ENCODE measurements at regions not wholly inside any gene's neighbourhood (a gene's known extent, or its start where the extent isn't known, plus 50 kb on each side); places are given as distances from the start of the nearest gene placed in this dataset.

- no peak for DNase-seq
Observed at GRCh38 chr18:26741048-26741447, 124.5 kb downstream of the AQP4 start.

DNA sequence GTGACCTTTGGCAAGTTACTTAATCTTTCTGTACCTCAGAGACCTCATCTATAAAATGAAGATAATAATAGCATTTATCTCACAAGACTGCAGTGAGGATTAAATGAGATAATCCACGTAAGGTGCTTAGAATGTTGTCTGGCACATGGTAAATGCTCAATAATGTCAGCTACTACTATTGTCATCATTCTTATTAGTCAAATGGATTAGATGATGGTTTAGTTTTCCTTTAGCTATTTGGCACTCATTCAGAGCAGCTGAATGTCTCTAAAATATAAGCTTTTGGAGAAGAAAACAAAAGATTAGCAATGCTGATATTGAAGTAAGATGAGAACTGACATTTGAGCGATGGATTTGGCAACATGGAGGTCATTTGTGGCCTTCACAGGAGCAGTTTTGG, 125.1 kb downstream of the AQP4 start:
- no peak for DNase-seq

DNA sequence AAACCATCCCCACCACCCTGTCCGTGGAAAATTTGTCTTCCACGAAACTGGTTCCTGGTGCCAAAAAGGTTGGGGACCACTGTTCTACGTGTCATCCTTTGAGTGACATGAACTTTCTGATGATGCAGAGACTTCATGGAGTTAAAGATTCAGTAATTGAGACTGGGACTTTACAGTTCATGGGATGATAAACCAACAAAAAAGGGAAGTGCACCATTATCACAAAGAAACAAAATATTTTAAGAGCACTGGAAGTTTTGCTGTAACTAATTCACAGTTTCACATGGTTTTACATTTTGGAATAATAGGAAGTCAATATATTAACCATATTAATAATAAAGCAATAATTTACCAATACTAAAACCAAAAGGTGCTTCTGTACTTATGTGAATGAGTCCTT, 126.8 kb downstream of the AQP4 start:
- no peak for DNase-seq

GRCh38 chr18:26736301-26736700, 129.2 kb downstream of the AQP4 start:
- no peak for DNase-seq

DNA sequence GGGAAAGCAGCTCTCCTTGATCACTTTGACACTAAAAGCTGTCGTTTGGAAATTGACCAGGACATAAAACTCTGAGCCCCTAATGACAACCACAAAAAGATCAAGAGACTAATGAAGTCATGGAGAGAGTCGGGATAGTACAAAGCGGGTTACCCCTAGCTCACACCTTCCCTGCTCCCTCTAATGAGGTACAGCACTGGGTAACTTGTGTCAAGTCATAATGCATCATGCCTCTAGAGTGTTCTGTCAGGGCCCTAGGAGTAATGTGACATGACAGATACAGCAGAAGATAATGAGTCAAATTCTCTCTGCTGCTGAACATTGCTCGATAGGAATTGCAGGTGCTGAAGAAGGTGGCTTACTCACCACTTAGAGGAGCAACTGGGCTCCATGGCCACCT, 130.7 kb downstream of the AQP4 start:
- DNase-seq: no peak

DNA sequence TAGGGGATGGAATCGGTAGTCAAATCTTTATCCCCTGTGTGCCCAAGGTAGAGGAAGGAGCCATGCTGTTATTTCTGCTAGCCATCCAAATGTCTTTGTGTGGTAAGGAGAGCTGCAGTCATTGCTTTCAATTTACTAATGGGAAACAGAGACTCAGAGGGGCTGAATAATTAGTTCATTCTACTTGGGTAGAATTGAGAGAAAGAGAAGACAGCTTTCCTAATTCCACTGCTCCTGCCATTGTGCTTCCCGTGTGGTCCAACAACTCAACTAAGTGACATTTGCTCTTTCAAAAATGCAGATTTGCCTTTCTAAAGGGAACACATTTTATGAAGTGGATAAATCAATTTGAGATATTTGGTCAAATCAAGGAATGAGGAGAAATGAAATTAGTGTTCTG, 136.1 kb downstream of the AQP4 start:
- no peak for DNase-seq

GRCh38 chr18:26729008-26729407, 136.5 kb downstream of the AQP4 start:
- no peak for DNase-seq

GRCh38 chr18:26723981-26724380, 141.5 kb downstream of the AQP4 start:
- DNase-seq: no peak

- DNase-seq: no peak
Observed at GRCh38 chr18:26722565-26722931, 143.0 kb downstream of the AQP4 start.

GRCh38 chr18:26721854-26722564, 143.5 kb downstream of the AQP4 start:
- no peak for DNase-seq

DNA sequence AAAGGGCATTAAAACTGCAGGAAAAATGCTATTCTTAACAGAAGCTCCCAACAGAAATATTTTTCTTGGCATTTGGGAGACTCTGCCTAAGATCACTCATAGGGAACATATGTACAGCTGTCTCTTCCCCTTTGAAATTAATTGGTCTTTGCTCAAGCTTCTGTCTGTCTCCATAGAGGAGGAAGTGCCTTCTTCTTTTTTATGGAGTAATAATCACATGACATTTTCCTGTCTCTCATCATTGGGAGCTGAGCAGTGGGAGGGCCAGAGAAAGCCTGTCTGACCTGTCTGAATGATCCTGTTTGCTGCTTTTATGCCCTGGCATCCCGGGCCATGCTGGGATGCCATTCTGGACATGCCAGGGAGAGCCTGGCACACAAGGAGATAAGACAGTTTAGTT, 145.6 kb downstream of the AQP4 start:
- DNase-seq: no peak

DNA sequence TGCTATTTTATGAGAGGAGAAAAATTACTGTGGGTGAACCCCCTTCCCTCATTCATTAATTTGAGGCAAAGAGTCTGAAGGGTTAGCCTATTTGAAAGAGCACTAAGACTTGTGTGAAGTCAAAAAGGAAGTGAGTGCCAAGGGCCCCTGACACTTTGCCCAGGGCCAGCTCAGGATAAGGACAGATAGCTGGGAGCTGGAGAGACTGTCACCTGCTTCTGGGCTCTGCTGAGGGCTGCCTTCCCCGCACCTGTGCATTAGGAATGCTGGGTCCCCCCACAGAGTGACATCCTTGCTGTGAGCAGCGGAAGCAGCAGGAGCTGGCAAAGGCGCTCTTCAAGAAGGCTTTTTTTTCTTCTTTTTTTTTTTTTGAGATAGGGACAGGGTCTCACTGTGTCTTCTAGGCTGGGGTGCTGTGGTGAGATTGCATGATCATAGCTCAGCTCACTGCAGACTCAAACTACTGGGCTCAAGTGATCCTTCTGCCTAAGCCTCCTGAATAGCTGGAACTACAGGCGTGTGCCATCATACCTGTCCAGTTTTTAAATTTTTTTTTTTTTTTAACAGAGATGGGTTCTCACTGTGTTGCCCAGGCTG, 148.3 kb downstream of the AQP4 start:
- DNase-seq: no peak

GRCh38 chr18:26714739-26715138, 150.8 kb downstream of the AQP4 start:
- DNase-seq: no peak

DNA sequence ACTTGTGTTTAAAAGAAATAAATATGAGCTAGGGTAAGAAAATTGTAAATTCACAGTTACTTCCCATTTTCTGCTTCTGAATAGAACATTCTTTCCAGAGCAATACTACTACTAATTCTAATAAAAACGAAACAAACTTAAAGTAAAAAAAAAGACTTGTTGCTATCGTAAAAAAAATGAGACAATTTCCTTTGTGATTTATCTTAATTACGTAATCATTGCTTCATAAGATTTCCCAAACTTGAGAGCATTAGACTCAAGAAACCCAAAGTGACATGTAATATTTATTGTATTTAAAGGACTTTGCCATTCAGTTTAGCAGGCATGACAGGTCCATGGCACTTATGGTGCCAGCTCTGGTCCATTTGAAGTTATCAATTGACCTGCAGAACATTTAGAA, 153.8 kb downstream of the AQP4 start:
- no peak for DNase-seq

GRCh38 chr18:26710470-26711096, 154.9 kb downstream of the AQP4 start:
- peak; percentile 65 for DNase-seq

DNA sequence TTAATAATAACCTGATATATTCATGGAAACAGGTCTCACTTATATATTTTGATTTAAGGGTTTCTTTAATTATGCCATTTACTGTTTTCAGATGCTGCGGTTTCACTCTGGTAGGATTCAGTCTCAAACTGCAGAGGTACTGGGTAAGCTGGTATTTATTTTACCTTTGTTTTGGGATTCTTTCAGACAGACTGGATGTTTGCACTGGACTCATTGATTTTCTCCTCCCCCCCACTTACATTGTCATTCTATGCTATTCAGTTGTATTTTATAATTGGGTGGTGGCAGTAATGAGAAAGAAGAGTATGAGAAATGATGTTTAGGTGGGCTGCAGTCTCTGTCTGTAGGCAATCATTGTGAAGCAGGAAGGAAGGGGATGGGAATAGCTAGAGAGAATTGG, 155.6 kb downstream of the AQP4 start:
- no peak for DNase-seq

- no peak for DNase-seq
Observed at GRCh38 chr18:26708806-26709716, 156.4 kb downstream of the AQP4 start.

- no peak for DNase-seq
Observed at GRCh38 chr18:26706911-26707351, 158.6 kb downstream of the AQP4 start.

- DNase-seq: no peak
Observed at GRCh38 chr18:26705757-26706156, 157.4 kb upstream of the KCTD1 start.

GRCh38 chr18:26703170-26703930, 155.0 kb upstream of the KCTD1 start:
- DNase-seq: no peak

- no peak for DNase-seq
Observed at GRCh38 chr18:26702086-26702485, 153.7 kb upstream of the KCTD1 start.

- DNase-seq: no peak
Observed at GRCh38 chr18:26700728-26701127, 152.4 kb upstream of the KCTD1 start.

GRCh38 chr18:26700201-26700600, 151.8 kb upstream of the KCTD1 start:
- no peak for DNase-seq
